AG04449 (cell line): ENCODE measurements at regions not wholly inside any gene's neighbourhood (a gene's known extent, or its start where the extent isn't known, plus 50 kb on each side); places are given as distances from the start of the nearest gene placed in this dataset.

Experiments
- CTCF ChIA-PET: fragments of 350-600 bp; formaldehyde crosslinking; extraction: SDS; loops from one replicate; lab custom pipeline; 2021; ENCODE audit warnings: antibody characterized with exemption; lab: Yijun Ruan, JAX
- POLR2A ChIA-PET: fragments of 400-600, 350-600 bp; formaldehyde crosslinking; extraction: SDS; loops from one replicate; lab custom pipeline; 2020; ENCODE audit warnings: antibody characterized with exemption, inconsistent platforms; lab: Yijun Ruan, JAX
- DNase-seq: peaks from one replicate; pipeline ENCODE4 v3.0.0-alpha.2; 2010; ENCODE audit warnings: low read depth, low spot score
- H3K4me3 ChIP-seq: 2 replicates; pipeline ENCODE4 v1.5.1; 2011; ENCODE audit warnings: low read depth, mild to moderate bottlenecking, control low read depth, low read length
- TF ChIP-seq, protein P1 (sequence below): IDR thresholded peaks from one replicate; pipeline ENCODE4 v1.5.1; 2011; ENCODE audit warnings: mild to moderate bottlenecking, moderate library complexity, low read length, control low read depth, inconsistent platforms; ENCODE audit not compliant: insufficient read depth; ENCODE audit errors: missing control alignments

DNA sequence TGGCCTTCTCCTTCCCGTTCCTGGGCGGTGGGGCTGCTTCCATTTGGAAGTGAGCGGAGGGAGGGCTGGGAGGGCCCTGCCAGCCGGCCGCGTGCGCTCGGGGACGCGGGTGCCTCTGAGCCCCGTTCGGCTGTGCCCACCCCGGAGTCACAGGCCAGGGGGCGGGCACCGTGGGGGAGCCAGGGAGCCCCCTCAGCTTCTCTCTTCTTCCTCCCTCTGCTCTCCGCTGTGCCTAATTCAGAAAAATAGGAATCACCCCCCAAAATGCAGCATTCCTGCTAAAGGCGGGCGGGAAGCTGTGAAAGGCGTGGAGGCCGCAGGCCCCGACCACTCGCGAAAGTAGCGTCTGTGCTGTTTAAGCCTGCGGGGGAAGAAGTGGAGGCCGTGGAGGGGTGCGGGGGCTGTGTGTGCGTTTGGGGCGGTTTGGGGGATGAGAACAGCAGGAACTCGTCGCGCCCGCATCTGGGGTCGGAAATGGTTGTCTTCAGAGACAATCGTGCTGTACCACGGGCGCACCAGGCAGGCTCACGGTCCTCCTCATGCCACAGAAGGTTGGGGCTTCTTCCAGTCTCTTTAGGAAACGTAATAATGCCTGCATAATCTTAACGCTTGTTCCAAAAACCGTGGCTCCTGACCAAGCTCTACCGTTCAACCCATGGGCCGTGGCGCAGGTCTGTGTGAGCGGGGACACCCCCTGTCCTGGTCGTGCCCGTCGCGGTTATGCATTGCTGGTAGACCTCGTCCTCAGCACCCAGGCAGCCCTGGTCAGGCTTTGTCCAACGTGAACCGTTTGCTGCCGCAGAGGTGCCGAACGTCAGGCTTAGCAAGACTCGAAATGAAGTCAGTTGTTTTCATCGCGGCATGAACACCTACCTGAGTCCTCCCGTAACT, 110.4 kb upstream of the SOX1 start:
- ChIA-PET CTCF (no interaction called here), POLR2A (no interaction called here)
- H3K4me3 ChIP-seq: no peak overlapping the region
- TF ChIP-seq, protein P1, sequence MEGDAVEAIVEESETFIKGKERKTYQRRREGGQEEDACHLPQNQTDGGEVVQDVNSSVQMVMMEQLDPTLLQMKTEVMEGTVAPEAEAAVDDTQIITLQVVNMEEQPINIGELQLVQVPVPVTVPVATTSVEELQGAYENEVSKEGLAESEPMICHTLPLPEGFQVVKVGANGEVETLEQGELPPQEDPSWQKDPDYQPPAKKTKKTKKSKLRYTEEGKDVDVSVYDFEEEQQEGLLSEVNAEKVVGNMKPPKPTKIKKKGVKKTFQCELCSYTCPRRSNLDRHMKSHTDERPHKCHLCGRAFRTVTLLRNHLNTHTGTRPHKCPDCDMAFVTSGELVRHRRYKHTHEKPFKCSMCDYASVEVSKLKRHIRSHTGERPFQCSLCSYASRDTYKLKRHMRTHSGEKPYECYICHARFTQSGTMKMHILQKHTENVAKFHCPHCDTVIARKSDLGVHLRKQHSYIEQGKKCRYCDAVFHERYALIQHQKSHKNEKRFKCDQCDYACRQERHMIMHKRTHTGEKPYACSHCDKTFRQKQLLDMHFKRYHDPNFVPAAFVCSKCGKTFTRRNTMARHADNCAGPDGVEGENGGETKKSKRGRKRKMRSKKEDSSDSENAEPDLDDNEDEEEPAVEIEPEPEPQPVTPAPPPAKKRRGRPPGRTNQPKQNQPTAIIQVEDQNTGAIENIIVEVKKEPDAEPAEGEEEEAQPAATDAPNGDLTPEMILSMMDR: no peak
- DNase-seq: no peak

DNA sequence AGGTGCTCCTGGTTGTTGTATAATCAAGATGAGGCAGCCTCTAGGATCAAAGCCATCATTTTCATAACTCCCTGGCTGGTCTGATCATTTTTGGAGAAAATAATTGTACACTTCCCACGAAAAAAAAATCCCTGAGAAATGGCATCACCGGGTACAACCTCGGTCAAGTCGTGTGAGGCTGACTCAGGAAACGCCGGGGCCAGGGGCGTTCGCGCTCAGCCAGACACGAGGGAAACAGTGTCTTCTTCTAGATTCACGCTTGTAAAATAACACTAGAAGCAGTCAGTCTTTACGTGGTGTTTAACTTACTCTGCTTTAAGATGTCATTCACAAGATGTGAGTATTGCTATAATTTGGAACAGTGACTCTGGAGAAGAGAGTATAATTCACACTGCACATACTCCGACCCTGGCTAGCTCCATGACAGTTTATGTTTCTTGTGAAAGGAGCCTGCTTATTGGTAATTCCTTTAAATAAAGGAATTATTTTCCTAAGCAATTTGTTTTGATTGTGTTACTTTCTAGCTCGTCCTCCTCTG, 109.0 kb upstream of the SOX1 start:
- TF ChIP-seq, protein P1: no peak
- ChIA-PET CTCF (no interaction called here), POLR2A (no interaction called here)
- H3K4me3 ChIP-seq: no peak overlapping the region
- DNase-seq: no peak

DNA sequence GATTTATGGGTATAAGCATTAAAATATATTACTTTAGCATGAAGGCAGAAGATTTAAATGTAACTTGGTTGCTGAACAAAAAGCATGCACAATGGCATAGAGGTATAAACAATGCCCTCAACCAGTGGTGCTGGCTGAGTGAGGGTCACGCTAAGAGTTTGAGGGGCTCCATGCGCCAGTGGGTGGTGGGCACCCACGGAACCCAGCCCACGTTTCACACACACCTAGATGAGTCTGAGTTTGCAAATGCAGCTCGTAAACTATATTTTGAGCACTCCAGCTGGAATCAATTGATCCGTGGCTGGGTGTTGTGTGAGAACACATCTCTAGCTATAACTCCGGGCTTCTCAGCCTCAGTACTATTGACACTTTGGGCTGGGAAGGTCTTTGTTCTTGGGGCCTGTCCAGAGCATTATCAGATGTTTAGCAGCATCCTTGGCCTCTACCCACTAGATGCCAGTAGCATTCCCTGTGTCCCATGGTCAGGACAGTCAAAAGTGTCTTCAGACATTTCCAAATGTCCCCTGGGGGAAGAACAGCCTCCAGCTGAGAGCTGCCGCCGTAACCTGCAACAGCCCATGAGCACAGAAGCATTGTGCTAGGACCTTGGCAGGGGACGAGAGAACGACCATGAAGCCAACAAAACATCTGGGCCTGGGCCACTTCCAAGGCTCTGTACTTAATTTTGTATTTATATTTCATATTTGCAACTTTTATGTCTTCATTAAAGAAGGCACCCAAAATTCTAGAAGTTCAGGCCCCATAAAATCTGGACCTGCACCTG, 108.1 kb upstream of the SOX1 start:
- no peak for DNase-seq
- ChIA-PET POLR2A (no interaction called here), CTCF (no interaction called here)
- H3K4me3 ChIP-seq: no peak overlapping the region
- TF ChIP-seq, protein P1: no peak

DNA sequence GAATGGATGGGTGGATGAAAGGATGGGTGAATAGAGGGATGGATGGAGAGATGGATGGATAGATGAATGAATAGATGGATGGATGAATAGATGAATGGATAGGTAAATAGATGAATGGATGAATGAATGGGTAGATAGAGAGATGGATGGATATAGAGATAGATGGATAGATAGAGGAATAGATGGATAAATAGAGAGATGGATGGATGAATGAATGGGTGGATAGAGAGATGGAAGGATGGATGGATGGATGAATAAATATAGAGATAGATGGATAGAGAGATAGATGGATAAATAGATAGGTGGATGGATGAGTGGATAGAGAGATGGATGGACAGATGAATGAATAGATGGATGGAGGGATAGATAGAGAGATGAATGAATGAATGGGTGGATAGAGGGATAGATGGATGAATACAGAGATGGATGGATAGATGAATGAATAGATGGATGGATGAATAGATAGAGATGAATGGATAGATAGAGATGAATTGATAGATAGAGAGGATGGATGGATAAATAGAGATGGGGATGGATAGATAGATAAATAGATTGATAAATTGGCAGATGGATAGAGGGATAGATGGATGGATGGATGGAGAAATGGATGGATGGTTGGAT, 106.7 kb upstream of the SOX1 start:
- H3K4me3 ChIP-seq: no peak overlapping the region
- TF ChIP-seq, protein P1: no peak
- ChIA-PET POLR2A (no interaction called here), CTCF (no interaction called here)
- DNase-seq: no peak

DNA sequence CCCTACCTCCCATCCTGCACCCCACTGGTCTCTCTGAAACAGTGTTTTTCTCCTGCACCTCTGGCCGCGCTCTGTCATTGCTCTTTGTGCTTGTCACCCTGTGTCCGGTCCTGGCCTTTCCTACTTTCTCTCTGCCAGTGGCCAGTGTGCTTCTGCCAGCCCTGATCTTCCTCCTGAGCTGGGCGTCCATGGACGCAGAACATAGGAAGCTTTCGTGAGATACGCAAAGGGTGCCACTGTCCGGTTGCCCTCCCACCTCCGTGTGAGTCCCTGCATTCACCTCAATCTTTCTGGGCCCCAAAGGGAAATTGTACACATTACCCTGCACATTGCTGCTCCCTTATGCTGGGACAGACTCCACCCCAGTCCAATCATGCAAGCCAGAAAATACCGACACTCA, 105.7 kb upstream of the SOX1 start:
- CTCF ChIA-PET: no interaction called here
- POLR2A ChIA-PET: no interaction called here
- DNase-seq: no peak
- no peak overlapping the region for H3K4me3 ChIP-seq
- TF ChIP-seq, protein P1: no peak
